HG03558 (cell line): ENCODE measurements at regions not wholly inside any gene's neighbourhood (a gene's known extent, or its start where the extent isn't known, plus 50 kb on each side); places are given as distances from the start of the nearest gene placed in this dataset.

Experiments used
- ATAC-seq: cut with Tn5 transposase; IDR thresholded peaks from one replicate; pipeline ENCODE4 v1.9.1; 2021; ENCODE audit warnings: moderate number of reproducible peaks; ENCODE audit not compliant: unreplicated experiment; ENCODE audit errors: extremely low read depth

DNA sequence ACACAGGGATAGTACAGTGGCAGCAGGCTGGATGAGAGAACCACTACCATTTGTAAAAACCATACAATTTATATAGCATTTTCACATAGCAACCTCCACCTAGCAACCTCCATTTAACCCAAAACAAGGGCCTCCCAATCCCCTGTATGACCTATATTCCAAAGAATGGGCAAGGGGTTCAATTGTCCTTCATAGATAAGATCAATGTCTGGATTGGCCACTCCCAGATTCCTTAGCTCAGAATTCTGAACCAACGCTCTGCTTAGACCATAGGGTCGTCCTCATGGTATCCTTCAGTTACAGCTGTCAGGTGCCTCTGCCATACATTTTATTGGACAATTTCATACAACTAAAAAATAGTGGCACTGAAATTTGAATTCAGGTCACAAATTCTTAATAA, 166.2 kb downstream of the KCTD12 start:
- no peak for ATAC-seq

DNA sequence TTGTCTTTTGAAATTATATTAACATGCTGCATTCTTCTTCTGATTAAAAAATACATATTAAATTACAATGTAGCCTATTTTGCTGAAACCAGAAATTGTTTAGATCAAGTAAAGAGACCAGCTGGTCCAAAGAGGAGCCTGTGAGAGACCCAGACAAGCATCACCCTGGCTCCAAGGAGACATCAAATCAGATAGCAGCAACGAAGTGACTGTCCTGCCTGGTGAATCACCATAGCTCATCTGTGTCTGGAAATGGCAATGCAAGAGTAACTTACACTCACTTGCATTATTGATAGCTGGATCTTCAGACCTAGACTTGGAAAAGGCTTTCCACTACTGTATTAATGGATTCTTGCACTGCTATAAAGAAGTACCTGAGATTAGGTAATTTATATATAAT, 169.1 kb downstream of the KCTD12 start:
- ATAC-seq, result no peak

DNA sequence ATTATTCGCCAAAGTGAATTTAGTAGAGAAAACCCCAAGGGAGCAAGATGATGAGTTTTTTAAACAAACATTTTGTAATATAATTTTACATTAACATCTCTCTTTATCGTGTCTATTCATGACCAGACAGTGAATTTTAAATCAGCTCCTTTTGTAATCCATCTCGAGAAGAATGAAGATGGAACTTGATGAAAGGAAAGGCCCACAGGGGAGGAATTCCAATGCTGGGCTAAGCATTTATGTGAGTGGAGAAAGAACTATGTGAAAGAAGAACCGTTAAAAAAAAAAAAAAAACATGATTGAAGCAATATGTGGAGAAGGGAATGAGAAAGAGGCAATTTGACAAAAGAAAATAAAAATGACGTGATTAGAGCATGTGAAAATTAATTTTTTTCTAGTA, 170.6 kb downstream of the KCTD12 start:
- ATAC-seq, result no peak

DNA sequence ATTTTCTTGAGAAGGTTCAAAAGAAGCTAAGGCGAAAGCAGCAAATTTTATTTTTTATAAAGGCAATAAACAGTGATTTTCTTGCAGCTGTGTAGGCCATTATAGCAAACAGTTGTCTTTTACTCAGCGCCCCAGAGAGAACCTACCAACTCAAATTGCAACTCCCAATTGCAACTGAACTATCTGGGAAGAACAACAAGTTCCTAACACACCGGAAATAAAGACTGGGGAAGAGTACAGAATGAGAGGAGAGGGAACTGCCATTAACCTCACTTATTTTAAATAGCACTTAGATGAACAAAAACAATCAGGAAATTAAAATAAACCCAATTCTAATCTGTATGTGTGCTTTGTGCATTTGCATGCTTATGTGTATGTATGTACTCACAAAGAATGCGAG, 171.1 kb downstream of the KCTD12 start:
- no peak for ATAC-seq

DNA sequence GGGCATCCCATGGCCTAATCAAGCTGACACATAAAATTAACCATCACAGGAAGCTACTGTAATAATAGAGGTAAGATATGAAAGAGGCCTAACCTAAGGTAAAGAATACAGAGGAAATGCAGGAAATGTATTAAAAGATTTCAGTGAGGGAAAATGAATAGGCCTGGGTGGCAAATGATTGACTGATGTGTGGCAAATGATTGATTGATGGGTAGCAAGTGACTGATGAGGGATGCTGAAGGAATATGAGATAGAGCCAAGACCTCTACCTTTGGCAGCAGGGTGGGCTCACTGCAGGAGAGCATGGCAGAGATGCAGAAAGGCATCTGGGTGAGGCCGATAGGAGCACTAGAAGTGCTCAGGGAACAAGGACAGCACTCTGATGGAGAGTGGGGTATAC, 172.9 kb downstream of the KCTD12 start:
- ATAC-seq, result no peak

DNA sequence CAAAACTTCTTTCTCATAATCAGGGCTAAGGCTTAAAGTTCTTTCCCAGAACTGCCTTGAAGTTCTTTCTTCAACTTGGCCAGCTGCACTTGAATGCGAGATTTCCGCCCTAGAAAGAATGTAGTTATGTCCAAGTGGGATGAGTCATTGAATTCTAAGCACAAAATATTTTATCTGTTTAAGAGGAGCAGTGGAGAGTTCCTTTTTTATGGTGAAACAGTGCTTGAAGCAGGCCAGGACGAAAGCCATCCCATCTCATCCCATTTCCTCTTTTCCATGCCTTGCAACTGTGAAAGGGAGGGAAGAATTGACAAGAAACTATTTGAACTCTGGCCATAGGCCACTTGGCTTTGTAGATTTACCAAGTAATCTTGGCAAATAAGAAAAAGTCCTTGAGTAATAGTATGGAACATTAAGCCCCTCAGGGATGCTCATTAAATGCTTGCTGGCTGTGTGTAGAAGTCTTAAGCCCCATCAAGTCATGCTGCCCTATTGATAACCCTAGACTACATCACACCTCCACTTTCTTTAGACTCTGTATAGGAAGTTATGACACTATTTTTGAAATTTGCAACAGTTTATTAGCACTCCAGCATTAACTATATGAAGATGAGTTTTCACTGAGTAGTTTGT, 174.5 kb downstream of the KCTD12 start:
- no peak for ATAC-seq

DNA sequence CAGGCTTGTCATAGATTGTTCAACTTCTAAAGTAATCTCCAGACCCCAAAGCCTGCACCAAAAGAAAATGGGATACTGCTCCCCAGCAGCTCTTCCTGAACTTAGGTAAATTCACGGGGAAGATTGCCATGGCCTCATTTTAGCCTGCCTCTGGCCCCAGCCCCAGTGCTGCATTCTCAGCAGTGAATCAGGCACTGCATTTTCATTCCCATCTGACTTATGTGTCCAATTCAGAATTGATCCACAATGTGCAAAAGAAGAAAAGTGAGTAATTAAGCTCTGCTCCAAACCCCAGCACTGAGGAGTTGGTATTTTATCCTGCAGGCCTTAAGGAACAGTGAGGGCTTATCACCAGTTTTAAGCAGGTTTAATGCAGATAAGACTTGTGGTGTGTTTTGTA, 176.4 kb downstream of the KCTD12 start:
- ATAC-seq, result no peak

DNA sequence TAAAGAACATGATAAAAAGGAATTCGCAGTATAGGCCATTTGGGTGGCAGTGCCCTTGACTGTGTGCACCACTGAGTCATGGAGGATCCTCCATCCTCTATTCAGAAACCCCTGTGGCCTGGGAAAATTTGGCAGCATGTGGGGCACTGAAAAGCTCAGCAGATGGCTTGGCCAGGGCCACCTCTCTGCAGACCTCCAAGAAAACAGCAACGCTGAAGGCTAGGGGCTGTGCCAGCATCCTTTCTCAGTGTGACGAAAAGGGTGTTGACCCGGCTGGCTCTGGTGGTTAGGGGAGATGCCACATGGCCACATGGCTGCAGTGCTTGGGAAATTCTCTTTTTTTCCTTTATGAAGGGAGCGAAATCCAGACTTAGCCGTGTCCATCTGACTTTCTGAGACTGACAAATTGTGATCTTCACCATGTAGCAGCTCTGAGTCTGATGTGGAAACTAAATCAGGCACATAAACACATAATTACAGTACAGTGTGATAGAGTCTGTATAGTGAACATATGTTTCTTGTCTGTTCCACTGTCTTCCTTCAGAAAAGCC, 178.0 kb downstream of the KCTD12 start:
- no peak for ATAC-seq

DNA sequence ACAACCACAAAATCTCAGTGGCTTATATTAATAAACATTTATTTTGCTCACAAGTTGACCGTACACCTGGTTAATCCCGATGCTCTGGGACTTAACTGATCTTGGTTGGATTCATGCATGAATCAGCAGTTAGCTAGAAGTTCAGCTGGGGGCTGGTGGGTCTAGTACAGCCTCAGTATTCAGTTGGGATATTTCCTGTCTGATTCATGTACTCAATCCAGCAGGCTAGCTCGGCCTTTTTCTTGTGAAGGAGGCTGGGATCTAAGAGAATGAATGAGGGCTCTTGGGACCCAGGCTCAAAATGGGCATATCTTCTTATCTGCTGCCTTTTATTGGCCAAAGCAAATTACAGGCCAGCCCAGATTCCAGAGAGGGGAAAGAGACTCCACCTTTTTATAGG, 178.8 kb downstream of the KCTD12 start:
- no peak for ATAC-seq

DNA sequence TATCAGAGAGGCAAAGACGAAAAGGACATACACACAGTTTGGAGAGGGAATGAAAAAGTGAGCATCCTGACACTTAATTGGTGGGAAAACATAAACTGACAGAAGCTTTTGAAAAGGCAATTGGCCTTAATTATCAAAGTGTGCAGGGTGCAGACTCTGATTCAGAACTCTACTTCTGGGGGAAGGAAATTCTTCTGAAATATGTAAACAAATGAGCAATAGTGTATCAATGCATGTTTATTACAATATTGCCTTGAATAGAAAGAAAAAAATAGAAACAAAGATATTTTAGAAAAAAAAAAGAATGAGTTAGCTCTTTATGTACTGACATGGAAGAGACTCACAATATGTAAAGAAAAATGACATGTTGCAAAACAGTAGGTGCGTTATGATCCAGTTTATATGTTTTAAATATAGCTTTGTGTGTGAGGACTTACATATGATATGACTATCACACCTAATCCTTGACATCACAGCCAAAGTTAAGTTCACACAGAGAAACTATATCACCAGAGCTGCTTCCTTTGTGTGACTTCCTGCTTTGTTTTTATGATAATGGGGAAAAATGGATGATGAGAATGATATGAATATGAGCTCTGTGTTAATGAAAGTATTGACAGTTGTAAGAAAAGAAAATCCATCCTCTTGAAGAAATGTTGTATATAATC, 182.4 kb downstream of the KCTD12 start:
- ATAC-seq, result no peak

DNA sequence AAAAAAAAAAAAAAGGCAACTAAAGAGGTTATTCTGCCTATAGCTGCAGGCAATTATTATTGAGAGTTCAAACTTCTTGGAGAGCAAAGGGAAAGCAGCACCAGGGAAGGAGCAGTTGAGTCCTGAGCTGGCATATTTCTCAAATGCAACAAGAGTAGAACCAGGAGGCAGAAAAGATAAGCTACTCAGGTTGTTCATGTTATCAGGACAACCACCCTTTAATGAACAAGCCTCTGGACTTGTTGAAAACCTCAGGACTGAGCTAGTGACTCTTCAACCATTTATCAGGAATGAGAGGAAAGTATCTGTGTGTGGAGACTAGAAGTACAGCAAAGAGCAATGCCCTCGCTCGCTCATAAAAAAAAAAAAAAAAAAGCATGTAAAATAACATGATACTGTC, 183.0 kb downstream of the KCTD12 start:
- ATAC-seq, result no peak

DNA sequence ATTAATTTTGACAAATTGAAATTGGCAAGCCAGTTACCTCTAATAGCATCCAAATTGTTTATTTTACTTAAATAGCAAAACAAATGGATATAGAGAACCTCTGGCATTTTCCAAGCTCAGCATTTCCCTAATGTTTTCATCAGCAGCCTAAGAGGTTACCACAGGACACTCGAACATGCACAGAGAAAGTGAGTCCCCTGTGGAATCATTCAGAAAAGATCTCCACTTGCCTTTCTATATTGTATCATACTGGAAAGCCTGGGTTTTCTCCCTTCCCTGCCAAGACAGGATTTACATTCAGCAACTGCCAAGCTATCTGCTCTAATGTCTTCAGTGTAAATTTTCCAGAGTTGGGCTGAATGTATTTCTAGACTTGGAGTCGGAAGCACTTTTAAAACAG, 188.9 kb downstream of the KCTD12 start:
- no peak for ATAC-seq

DNA sequence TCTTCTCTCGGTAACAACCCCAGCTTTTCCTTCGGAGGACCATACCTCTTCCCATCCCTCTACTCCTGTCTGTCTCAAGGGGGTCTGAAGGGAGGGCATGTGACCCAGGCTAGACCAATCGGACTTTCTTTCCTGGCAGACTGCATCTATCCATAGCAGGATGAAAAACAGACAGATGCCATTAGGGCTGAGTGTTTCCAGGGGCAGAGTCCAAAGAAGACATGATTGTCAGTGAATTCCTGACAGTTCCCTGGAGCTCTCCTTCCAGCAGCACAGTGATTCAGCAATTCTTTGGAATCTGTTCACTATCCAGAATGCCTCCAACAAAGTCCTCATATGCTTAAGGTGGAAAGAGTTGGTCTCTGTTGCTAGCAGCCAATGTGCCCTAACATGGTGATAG, 189.8 kb downstream of the KCTD12 start:
- no peak for ATAC-seq

DNA sequence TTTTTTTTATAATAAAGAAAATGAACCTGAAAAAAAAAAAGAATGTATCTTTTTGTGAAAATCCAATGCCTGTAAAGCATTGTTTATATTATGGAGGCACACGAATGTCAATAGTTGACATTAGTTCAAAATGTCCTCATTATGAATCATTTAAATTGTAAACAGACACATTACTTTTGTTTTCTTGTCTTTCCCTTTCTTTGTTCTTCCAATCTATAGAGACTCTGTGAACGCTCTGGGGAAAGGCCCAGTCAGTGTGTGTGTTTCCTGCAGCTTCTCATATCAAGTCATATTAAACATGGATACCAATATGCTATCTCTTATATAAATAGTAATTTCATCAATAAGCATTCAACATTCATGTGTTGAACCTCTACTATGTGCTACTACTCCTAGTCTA, 193.1 kb downstream of the KCTD12 start:
- ATAC-seq, result no peak

DNA sequence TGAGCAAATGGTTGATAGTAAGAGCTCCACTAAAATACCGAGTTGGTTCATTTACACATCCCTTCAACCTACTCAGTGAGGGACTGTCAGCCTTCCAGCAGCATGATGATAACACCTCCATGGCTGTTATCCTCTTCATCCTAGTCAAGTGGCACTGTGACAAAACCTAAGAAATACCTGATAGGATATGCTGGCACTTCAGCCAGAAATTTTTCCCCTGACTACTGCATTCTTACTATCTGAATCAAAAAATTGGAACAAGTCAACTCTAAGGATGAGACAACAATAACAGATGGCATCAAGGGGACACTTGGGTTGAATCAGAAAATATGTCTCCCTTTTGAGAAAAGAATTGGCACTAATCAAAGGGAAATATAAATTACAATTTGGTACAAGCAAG, 193.9 kb downstream of the KCTD12 start:
- no peak for ATAC-seq

DNA sequence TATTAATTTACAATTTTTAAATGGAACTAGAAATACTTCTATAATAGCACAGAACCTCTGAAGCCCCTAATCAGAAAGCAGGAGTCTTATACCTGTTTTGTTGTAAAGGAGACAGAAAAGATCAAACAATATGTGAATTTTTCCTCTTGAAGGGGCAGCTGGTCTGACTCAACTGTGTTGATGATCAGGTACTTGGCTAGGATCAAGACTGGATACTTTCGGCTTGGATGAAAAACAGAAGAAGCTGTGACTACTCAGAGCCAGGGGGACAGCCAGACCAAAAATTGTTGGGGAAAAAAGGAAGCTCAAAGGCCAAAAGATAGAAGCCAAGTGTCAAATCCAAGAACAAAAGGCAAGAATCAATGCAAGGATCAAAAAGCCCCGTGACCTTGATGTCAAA, 195.6 kb downstream of the KCTD12 start:
- no peak for ATAC-seq

DNA sequence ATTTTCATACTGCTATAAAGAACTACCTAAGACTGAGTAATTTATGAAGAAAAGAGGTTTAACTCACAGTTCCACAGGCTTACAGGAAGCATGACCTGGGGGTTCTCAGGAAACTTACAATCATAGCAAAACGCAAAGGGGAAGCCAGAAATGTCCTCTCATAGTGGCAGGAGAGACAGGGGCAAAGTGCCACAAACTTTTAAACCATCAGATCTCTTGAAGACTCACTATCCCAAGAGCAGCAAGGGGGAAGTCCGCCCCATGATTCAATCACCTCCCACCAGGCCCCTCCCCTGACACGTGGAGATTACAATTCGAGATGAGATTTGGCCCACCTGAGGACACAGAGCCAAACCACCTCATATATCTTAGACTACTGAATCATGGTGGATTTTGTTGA, 198.7 kb downstream of the KCTD12 start:
- no peak for ATAC-seq

DNA sequence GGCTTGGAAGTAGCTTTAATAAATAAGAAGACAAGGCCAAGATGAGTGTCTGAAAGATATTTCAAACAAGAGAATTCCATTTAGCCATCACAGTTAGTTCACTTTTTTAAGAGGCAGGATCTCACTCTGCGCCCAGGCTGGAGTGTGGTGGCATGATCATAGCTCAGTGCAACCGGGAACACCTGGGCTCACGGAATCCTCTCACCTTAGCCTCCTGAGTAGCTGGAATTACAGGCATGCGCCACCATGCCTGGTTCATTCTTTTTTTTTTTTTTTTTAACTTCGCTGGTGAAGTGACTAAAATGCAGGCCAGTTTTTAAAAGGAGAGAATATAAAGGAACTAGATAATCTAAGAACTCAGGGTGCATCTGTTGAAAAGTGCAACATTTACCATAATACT, 200.3 kb downstream of the KCTD12 start:
- no peak for ATAC-seq

DNA sequence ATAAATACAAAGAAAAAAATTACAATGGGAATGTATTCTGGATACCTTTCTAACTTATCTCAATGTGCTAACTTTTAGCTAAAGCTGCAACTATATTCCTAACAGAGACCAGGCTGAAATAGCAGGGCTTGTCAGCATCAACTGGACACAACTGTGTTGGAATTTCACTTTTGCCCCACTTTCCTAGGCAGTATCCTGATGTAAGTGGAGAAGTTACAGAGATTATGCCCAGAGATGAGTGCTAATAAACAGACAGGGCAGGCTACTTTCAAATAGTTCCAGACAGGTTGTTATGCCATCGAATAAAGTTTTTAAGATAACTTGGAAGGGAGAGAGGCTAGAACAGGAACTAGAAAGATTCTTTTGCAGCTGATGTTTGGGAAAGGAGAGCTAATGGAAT, 201.9 kb downstream of the KCTD12 start:
- ATAC-seq, result no peak

DNA sequence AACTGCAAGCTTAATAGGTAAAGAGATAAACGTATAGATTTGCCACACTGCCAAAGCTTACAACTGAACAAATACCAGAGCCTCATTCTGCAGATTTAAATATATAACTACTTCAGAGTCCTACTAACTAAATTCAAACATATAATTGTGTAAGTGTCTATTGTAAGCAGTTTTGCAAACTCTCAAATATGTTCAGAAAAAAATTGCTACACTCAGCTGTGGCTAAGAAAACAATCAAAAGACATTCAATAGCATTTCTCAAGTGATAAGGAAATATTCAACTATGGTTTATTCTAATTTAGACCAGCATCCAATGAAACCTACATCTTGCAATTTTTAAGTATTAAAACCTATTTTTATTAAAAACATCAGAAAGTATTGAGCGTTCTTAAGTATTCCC, 202.4 kb downstream of the KCTD12 start:
- ATAC-seq, result no peak

DNA sequence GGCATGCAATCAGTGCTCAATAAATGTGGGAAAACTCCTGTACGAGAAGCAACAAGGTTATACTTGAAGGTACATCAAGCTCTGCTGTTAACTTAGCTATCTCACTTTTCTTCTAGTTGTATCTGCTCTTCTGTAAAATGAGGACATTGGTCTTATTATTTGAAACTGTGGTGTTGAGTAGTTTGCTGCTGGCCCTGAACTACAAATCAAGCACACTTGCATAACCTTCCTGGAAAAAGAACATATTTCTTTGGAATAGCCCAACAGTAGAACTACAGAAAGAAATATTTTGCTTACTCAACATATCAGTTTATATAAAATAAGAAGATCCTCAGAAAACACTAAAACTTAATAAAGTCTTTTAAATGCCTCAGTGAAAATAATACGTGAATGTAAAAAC, 203.0 kb downstream of the KCTD12 start:
- ATAC-seq, result no peak

DNA sequence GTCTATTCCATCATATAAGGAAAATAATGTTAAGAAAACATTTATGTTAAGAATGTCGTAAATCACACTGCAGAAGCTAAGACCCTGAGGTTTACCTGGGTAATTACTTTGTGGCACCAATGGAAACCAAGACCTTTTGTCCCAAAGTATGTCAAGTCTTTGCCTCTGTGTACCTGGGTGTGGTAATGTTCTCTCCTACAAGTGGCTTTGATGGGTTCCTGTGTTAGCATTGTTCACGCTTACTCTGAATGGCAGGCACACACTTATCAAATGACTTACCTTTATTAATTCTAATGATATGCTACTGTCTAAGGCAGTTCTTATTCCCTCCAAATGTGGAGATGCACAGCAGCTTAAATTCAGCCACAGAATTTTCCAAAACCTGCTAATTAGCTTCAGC, 206.1 kb downstream of the KCTD12 start:
- no peak for ATAC-seq
